IPS-NIHi7 (cell line): ENCODE measurements at regions not wholly inside any gene's neighbourhood (a gene's known extent, or its start where the extent isn't known, plus 50 kb on each side); places are given as distances from the start of the nearest gene placed in this dataset.
A peak's percentile ranks its signal among the peaks of the same experiment; 100 is the strongest.

ENCODE experiments used
- DNase-seq: peaks from one replicate; pipeline ENCODE4 v3.0.0; 2012; ENCODE audit warnings: mixed read lengths; ENCODE audit errors: extremely low spot score

GRCh38 chr21:35345954-35346353, 296.9 kb upstream of the RUNX1 start:
- no peak for DNase-seq

GRCh38 chr21:35344582-35344981, 295.5 kb upstream of the RUNX1 start:
- no peak for DNase-seq

- DNase-seq = no peak
Measured at GRCh38 chr21:35343046-35343819, 294.1 kb upstream of the RUNX1 start.

- no peak for DNase-seq
Measured at GRCh38 chr21:35342440-35342839, 293.3 kb upstream of the RUNX1 start.

- no peak for DNase-seq
Measured at GRCh38 chr21:35340273-35340672, 291.2 kb upstream of the RUNX1 start.

- DNase-seq = no peak
Measured at GRCh38 chr21:35338881-35339632, 290.0 kb upstream of the RUNX1 start.

GRCh38 chr21:35338281-35338680, 289.2 kb upstream of the RUNX1 start:
- DNase-seq = no peak

GRCh38 chr21:35337573-35337972, 288.5 kb upstream of the RUNX1 start:
- DNase-seq = no peak

- DNase-seq = no peak
Measured at GRCh38 chr21:35336534-35336933, 287.4 kb upstream of the RUNX1 start.

GRCh38 chr21:35335951-35336446, 286.9 kb upstream of the RUNX1 start:
- no peak for DNase-seq

- no peak for DNase-seq
Measured at GRCh38 chr21:35333831-35334618, 284.9 kb upstream of the RUNX1 start.

GRCh38 chr21:35332841-35333426, 283.8 kb upstream of the RUNX1 start:
- DNase-seq = no peak

- no peak for DNase-seq
Measured at GRCh38 chr21:35329940-35330660, 281.0 kb upstream of the RUNX1 start.

- DNase-seq = no peak
Measured at GRCh38 chr21:35328856-35329455, 279.9 kb upstream of the RUNX1 start.

GRCh38 chr21:35326677-35327076, 277.6 kb upstream of the RUNX1 start:
- no peak for DNase-seq

GRCh38 chr21:35325953-35326352, 276.9 kb upstream of the RUNX1 start:
- no peak for DNase-seq

- peak; percentile 15 for DNase-seq
Measured at GRCh38 chr21:35324372-35325220, 275.5 kb upstream of the RUNX1 start.

- no peak for DNase-seq
Measured at GRCh38 chr21:35323947-35324346, 274.8 kb upstream of the RUNX1 start.

GRCh38 chr21:35321322-35322200, 272.5 kb upstream of the RUNX1 start:
- no peak for DNase-seq
